Choroid plexus epithelial cell (primary cell): ENCODE measurements at regions not wholly inside any gene's neighbourhood (a gene's known extent, or its start where the extent isn't known, plus 50 kb on each side); places are given as distances from the start of the nearest gene placed in this dataset.
"Not testable (repeated sequence)": the region's sequence is repeated elsewhere in the genome, so short reads cannot be mapped to it uniquely, and the experiment has no call there.

Experiments used
- DNase-seq: peaks from one replicate; pipeline ENCODE4 v3.0.0-alpha.2; 2010; ENCODE audit warnings: low read depth
- H3K4me3 ChIP-seq: 2 replicates; pipeline ENCODE4 v1.5.1; 2011; ENCODE audit warnings: low read depth, mild to moderate bottlenecking, control low read depth, low read length, moderate library complexity

DNA sequence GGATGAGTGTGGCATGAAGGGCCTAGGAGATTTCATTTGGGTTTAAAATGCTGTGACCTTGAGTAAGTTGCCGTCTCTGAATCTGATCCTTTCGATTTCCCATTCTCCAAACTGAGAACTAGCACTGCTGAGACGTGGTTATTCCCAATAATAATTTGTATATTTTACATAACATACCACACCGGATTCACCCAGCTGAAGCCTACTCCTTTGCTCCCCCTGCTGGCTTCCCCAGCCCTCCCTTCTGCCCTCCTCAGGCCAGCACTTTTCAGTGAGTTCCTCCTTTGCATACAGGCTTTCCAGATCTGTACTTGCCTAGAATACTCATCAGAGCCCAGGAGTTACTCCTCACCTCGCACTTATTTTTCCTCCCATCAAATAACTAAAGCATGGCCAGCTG, 255.1 kb downstream of the OR4F29 start:
- DNase-seq, H3K4me3 ChIP-seq: not testable (repeated sequence)

DNA sequence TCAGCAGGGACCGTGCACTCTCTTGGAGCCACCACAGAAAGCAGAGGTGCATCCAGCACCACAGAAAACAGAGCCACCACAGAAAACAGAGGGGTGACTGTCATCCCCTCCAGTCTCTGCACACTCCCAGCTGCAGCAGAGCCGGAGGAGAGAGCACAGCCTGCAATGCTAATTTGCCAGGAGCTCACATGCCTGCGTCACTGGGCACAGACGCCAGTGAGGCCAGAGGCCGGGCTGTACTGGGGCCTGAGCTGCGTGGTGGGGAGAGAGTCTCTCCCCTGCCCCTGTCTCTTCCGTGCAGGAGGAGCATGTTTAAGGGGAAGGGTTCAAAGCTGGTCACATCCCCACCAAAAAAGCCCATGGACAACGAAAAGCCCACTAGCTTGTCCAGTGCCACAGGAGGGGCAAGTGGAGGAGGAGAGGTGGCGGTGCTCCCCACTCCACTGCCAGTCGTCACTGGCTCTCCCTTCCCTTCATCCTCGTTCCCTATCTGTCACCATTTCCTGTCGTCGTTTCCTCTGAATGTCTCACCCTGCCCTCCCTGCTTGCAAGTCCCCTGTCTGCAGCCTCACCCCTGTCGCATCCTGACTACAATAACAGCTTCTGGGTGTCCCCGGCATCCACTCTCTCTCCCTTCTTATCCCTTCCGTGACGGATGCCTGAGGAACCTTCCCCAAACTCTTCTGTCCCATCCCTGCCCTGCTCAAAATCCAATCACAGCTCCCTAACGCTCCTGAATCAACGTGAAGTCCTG, 260.0 kb downstream of the OR4F29 start:
- peak; percentile 16 for DNase-seq
- not testable (repeated sequence) for H3K4me3 ChIP-seq

DNA sequence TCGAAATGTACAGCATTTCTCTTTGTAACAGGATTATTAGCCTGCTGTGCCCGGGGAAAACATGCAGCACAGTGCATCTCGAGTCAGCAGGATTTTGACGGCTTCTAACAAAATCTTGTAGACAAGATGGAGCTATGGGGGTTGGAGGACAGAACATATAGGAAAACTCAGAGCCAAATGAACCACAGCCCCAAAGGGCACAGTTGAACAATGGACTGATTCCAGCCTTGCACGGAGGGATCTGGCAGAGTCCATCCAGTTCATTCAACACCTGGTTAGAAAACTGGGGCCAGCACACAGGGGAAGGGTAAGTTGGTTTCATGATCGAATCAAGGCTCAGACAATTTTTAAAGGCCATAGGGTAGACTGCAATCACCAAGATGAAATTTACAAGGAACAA, 260.8 kb downstream of the OR4F29 start:
- H3K4me3 ChIP-seq, DNase-seq: not testable (repeated sequence)

DNA sequence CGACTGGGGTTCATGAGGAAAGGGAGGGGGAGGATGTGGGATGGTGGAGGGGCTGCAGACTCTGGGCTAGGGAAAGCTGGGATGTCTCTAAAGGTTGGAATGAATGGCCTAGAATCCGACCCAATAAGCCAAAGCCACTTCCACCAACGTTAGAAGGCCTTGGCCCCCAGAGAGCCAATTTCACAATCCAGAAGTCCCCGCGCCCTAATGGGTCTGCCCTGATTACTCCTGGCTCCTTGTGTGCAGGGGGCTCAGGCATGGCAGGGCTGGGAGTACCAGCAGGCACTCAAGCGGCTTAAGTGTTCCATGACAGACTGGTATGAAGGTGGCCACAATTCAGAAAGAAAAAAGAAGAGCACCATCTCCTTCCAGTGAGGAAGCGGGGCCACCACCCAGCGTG, 261.6 kb downstream of the OR4F29 start:
- DNase-seq, H3K4me3 ChIP-seq: not testable (repeated sequence)

DNA sequence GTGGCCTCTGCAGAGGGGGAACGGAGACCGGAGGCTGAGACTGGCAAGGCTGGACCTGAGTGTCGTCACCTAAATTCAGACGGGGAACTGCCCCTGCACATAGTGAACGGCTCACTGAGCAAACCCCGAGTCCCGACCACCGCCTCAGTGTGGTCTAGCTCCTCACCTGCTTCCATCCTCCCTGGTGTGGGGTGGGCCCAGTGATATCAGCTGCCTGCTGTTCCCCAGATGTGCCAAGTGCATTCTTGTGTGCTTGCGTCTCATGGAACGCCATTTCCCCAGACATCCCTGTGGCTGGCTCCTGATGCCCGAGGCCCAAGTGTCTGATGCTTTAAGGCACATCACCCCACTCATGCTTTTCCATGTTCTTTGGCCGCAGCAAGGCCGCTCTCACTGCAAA, 262.2 kb downstream of the OR4F29 start:
- DNase-seq, H3K4me3 ChIP-seq: not testable (repeated sequence)

DNA sequence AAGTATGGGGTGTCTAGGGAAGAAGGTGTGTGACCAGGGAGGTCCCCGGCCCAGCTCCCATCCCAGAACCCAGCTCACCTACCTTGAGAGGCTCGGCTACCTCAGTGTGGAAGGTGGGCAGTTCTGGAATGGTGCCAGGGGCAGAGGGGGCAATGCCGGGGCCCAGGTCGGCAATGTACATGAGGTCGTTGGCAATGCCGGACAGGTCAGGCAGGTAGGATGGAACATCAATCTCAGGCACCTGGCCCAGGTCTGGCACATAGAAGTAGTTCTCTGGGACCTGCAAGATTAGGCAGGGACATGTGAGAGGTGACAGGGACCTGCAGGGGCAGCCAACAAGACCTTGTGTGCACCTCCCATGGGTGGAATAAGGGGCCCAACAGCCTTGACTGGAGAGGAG, 264.2 kb downstream of the OR4F29 start:
- not testable (repeated sequence) for H3K4me3 ChIP-seq

DNA sequence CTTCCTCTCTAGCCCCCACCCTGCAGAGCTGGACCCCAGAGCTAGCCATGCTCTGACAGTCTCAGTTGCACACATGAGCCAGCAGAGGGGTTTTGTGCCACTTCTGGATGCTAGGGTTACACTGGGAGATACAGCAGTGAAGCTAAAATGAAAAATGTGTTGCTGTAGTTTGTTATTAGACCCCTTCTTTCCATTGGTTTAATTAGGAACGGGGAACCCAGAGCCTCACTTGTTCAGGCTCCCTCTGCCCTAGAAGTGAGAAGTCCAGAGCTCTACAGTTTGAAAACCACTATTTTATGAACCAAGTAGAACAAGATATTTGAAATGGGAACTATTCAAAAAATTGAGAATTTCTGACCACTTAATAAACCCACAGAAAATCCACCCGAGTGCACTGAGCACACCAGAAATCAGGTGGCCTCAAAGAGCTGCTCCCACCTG, 264.8 kb downstream of the OR4F29 start:
- not testable (repeated sequence) for H3K4me3 ChIP-seq, DNase-seq

More for the DNA sequence above, 264.2 kb downstream of the OR4F29 start:
- DNase-seq = not testable (repeated sequence)

DNA sequence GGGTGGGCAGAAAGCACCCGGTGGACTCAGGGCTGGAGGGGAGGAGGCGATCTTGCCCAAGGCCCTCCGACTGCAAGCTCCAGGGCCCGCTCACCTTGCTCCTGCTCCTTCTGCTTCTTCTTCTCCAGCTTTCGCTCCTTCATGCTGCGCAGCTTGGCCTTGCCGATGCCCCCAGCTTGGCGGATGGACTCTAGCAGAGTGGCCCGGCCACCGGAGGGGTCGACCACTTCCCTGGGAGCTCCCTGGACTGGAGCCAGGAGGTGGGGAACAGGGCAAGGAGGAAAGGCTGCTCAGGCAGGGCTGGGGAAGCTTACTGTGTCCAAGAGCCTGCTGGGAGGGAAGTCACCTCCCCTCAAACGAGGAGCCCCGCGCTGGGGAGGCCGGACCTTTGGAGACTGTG, 265.3 kb downstream of the OR4F29 start:
- DNase-seq, H3K4me3 ChIP-seq: not testable (repeated sequence)

DNA sequence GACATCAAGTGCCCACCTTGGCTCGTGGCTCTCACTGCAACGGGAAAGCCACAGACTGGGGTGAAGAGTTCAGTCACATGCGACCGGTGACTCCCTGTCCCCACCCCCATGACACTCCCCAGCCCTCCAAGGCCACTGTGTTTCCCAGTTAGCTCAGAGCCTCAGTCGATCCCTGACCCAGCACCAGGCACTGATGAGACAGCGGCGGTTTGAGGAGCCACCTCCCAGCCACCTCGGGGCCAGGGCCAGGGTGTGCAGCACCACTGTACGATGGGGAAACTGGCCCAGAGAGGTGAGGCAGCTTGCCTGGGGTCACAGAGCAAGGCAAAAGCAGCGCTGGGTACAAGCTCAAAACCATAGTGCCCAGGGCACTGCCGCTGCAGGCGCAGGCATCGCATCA, 266.0 kb downstream of the OR4F29 start:
- not testable (repeated sequence) for DNase-seq, H3K4me3 ChIP-seq

DNA sequence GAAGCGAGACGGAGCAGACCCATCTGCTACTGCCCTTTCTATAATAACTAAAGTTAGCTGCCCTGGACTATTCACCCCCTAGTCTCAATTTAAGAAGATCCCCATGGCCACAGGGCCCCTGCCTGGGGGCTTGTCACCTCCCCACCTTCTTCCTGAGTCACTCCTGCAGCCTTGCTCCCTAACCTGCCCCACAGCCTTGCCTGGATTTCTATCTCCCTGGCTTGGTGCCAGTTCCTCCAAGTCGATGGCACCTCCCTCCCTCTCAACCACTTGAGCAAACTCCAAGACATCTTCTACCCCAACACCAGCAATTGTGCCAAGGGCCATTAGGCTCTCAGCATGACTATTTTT, 267.2 kb downstream of the OR4F29 start:
- not testable (repeated sequence) for H3K4me3 ChIP-seq, DNase-seq

DNA sequence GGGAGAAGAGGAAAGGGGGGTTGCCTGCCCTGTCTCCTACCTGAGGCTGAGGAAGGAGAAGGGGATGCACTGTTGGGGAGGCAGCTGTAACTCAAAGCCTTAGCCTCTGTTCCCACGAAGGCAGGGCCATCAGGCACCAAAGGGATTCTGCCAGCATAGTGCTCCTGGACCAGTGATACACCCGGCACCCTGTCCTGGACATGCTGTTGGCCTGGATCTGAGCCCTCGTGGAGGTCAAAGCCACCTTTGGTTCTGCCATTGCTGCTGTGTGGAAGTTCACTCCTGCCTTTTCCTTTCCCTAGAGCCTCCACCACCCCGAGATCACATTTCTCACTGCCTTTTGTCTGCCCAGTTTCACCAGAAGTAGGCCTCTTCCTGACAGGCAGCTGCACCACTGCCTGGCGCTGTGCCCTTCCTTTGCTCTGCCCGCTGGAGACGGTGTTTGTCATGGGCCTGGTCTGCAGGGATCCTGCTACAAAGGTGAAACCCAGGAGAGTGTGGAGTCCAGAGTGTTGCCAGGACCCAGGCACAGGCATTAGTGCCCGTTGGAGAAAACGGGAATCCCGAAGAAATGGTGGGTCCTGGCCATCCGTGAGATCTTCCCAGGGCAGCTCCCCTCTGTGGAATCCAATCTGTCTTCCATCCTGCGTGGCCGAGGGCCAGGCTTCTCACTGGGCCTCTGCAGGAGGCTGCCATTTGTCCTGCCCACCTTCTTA, 267.7 kb downstream of the OR4F29 start:
- not testable (repeated sequence) for H3K4me3 ChIP-seq, DNase-seq

DNA sequence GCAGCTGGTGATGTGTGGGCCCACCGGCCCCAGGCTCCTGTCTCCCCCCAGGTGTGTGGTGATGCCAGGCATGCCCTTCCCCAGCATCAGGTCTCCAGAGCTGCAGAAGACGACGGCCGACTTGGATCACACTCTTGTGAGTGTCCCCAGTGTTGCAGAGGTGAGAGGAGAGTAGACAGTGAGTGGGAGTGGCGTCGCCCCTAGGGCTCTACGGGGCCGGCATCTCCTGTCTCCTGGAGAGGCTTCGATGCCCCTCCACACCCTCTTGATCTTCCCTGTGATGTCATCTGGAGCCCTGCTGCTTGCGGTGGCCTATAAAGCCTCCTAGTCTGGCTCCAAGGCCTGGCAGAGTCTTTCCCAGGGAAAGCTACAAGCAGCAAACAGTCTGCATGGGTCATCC, 268.4 kb downstream of the OR4F29 start:
- not testable (repeated sequence) for H3K4me3 ChIP-seq, DNase-seq

DNA sequence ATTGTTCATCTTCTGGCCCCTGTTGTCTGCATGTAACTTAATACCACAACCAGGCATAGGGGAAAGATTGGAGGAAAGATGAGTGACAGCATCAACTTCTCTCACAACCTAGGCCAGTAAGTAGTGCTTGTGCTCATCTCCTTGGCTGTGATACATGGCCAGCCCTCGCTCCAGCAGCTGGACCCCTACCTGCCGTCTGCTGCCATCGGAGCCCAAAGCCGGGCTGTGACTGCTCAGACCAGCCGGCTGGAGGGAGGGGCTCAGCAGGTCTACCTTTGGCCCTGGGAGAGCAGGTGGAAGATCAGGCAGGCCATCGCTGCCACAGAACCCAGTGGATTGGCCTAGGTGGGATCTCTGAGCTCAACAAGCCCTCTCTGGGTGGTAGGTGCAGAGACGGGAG, 268.8 kb downstream of the OR4F29 start:
- not testable (repeated sequence) for DNase-seq, H3K4me3 ChIP-seq

DNA sequence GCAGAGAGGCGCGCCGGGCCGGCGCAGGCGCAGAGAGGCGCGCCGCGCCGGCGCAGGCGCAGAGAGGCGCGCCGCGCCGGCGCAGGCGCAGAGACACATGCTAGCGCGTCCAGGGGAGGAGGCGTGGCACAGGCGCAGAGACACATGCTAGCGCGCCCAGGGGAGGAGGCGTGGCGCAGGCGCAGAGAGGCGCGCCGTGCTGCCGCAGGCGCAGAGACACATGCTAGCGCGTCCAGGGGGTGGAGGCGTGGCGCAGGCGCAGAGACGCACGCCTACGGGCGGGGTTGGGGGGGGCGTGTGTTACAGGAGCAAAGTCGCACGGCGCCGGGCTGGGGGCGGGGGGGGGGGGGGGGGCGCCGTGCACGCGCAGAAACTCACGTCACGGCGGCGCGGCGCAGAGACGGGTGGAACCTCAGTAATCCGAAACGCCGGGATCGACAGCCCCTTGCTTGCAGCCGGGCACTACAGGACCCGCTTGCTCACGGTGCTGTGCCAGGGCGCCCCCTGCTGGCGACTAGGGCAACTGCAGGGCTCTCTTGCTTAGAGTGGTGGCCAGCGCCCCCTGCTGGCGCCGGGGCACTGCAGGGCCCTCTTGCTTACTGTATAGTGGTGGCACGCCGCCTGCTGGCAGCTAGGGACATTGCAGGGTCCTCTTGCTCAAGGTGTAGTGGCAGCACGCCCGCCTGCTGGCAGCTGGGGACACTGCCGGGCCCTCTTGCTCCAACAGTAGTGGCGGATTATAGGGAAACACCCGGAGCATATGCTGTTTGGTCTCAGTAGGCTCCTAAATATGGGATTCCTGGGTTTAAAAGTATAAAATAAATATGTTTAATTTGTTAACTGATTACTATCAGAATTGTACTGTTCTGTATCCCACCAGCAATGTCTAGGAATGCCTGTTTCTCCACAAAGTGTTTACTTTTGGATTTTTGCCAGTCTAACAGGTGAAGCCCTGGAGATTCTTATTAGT, 269.9 kb downstream of the OR4F29 start:
- peak; percentile 69 for DNase-seq

DNA sequence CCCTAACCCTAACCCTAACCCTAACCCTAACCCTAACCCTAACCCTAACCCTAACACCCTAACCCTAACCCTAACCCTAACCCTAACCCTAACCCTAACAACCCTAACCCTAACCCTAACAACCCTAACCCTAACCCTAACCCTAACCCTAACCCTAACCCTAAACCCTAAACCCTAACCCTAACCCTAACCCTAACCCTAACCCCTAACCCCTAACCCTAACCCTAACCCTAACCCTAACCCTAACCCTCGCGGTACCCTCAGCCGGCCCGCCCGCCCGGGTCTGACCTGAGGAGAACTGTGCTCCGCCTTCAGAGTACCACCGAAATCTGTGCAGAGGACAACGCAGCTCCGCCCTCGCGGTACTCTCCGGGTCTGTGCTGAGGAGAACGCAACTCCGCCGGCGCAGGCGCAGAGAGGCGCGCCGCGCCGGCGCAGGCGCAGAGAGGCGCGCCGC, 270.7 kb downstream of the OR4F29 start:
- DNase-seq, H3K4me3 ChIP-seq: not testable (repeated sequence)

More for the DNA sequence above, 269.9 kb downstream of the OR4F29 start:
- H3K4me3 ChIP-seq = not testable (repeated sequence)

DNA sequence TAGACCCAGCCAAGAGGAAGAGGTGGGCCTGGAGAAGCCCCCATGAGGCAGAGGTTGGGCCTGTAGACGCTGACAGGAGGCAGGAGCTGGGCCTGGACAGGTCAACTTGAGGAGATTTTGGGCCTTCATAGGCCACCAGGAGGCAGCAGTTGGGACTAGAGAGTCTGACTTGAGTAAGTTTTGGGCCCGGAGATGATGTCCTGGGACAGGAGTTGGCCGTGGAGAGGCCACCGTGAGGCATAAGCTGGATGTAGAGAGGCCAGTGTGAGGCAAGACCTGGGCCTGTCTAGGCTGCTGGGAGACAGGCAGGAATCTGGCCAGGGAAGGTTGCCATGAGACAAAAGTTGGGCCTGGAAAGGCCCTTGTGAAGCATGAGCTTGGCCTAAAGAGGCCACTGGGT, 312.6 kb downstream of the OR4F29 start:
- not testable (repeated sequence) for H3K4me3 ChIP-seq, DNase-seq

DNA sequence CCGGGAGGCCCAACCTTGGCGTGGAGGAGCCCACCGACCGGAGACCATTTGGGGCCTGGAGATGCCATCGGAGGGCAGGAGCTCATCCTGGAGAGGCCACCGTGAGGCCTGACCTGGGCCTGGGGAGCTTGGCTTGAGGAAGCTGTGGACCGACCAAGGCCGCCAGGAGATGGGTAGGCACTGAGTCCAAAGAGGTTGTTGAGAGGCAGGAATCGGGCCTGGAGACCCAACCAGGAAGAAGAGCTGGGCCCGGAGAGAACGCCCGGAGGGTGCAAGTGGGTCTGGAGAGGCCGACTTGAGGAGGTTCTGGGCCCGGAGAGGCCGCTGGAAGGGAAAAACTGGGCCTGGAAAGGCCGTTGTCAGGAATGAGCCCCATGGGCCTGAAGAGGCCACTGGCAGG, 313.8 kb downstream of the OR4F29 start:
- H3K4me3 ChIP-seq, DNase-seq: not testable (repeated sequence)

DNA sequence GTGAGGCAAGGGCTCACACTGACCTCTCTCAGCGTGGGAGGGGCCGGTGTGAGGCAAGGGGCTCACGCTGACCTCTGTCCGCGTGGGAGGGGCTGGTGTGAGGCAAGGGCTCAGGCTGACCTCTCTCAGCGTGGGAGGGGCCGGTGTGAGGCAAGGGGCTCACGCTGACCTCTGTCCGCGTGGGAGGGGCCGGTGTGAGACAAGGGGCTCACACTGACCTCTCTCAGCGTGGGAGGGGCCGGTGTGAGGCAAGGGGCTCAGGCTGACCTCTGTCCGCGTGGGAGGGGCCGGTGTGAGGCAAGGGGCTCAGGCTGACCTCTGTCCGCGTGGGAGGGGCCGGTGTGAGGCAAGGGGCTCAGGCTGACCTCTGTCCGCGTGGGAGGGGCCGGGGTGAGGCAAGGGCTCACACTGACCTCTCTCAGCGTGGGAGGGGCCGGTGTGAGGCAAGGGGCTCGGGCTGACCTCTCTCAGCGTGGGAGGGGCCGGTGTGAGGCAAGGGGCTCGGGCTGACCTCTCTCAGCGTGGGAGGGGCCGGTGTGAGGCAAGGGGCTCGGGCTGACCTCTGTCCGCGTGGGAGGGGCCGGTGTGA, 315.0 kb downstream of the OR4F29 start:
- H3K4me3 ChIP-seq, DNase-seq: not testable (repeated sequence)

DNA sequence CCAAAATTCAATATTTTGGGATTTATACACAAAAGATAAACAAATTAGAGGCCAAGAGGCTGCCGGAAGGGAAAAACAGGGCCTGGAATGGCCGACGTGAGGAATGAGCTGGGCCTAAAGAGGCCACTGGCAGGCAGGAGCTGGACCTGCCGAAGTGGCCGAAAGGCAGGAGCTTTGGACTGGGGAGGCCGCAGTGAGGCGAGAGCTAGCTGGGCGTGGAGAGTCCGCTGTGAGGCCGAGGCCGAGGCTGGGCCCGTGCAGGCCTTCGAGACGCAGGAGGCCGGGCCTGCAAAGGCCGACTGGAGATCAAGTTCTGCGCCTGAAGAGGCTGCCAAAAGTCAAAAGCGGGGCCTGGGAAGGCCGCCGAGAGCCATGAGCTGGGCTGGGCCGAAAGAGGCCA, 316.5 kb downstream of the OR4F29 start:
- not testable (repeated sequence) for DNase-seq, H3K4me3 ChIP-seq
